Sigmoid colon (tissue), 4 donors: ENCODE measurements at regions not wholly inside any gene's neighbourhood (a gene's known extent, or its start where the extent isn't known, plus 50 kb on each side); places are given as distances from the start of the nearest gene placed in this dataset.
"Not testable (repeated sequence)": the region's sequence is repeated elsewhere in the genome, so short reads cannot be mapped to it uniquely, and the experiment has no call there.

Experiments
- EP300 ChIP-seq, 4 donors: sonication (generic); formaldehyde crosslinking; IDR thresholded peaks; one replicate each; pipeline ENCODE4 v1.6.1; 2017; ENCODE audit warnings: antibody characterized with exemption in 4 of 4
- POLR2A ChIP-seq, 2 donors: fragments of 450-650 bp; IDR thresholded peaks; one replicate each; pipeline ENCODE4 v1.6.1; 2016; ENCODE audit warnings: antibody characterized with exemption in 2 of 2, mild to moderate bottlenecking in 2 of 2, moderate library complexity in 2 of 2
- POLR2AphosphoS5 ChIP-seq, 4 donors: sonication (generic); formaldehyde crosslinking; IDR thresholded peaks; one replicate each; pipeline ENCODE4 v1.6.1; 2017; ENCODE audit warnings: antibody characterized with exemption in 4 of 4
- TF ChIP-seq, protein P1 (sequence below), 4 experiments: fragments of 450-650 bp in 3 of 4; fragments of 200-600 bp in 1 of 4; IDR thresholded peaks; one replicate each; pipeline ENCODE4 v1.5.1; 2016 to 2019; ENCODE audit warnings: antibody characterized with exemption in 4 of 4, mild to moderate bottlenecking in 3 of 4, moderate library complexity in 2 of 4

DNA sequence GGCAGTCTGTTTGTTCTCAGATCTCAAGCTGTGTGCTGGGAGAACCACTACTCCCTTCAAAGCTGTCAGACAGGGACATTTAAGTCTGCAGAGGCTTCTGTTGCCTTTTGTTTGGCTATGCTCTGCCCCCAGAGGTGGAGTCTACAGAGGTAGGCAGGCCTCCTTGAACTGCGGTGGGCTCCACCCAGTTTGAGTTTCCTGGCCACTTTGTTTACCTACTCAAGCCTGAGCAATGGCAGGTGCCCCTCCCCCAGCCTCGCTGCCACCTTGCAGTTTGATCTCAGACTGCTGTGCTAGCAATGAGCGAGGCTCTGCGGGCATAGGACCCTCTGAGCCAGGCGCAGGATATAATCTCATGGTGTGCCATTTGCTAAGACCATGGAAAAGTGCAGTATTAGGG is 138.3 kb downstream of the TPBG start:
- TF ChIP-seq, protein P1, sequence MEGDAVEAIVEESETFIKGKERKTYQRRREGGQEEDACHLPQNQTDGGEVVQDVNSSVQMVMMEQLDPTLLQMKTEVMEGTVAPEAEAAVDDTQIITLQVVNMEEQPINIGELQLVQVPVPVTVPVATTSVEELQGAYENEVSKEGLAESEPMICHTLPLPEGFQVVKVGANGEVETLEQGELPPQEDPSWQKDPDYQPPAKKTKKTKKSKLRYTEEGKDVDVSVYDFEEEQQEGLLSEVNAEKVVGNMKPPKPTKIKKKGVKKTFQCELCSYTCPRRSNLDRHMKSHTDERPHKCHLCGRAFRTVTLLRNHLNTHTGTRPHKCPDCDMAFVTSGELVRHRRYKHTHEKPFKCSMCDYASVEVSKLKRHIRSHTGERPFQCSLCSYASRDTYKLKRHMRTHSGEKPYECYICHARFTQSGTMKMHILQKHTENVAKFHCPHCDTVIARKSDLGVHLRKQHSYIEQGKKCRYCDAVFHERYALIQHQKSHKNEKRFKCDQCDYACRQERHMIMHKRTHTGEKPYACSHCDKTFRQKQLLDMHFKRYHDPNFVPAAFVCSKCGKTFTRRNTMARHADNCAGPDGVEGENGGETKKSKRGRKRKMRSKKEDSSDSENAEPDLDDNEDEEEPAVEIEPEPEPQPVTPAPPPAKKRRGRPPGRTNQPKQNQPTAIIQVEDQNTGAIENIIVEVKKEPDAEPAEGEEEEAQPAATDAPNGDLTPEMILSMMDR (IDR thresholded peaks at IDR 0.05), result not testable (repeated sequence)
- TF ChIP-seq EP300, POLR2AphosphoS5, POLR2A (IDR thresholded peaks at IDR 0.05): not testable (repeated sequence)
